SU-DHL-6 (cell line): ENCODE measurements at regions not wholly inside any gene's neighbourhood (a gene's known extent, or its start where the extent isn't known, plus 50 kb on each side); places are given as distances from the start of the nearest gene placed in this dataset.

Source experiments
- H2AFZ ChIP-seq: fragments of 200-600 bp; sonication (generic); 2 replicates; pipeline ENCODE4 v1.6.1; 2014; ENCODE audit warnings: low read depth, mild to moderate bottlenecking, moderate library complexity, mixed read lengths, antibody characterized with exemption, low read length; ENCODE audit not compliant: severe bottlenecking
- H3F3A ChIP-seq: fragments of 200-600 bp; shearing (Covaris generic); 2 replicates; pipeline ENCODE4 v1.6.0; 2016; ENCODE audit warnings: antibody characterized with exemption, mild to moderate bottlenecking; ENCODE audit not compliant: insufficient read depth
- H3K27ac ChIP-seq: fragments of 200-600 bp; sonication (generic); 2 replicates; pipeline ENCODE4 v1.5.1; 2016; ENCODE audit warnings: low read depth, mild to moderate bottlenecking, low read length, moderate library complexity, mixed read lengths
- H3K27me3 ChIP-seq: fragments of 200-600 bp; sonication (generic), shearing (Covaris generic); 2 replicates; pipeline ENCODE4 v1.6.0; 2014; ENCODE audit warnings: mild to moderate bottlenecking, low read length
- H3K36me3 ChIP-seq: fragments of 200-600 bp; sonication (generic); 2 replicates; pipeline ENCODE4 v1.6.1; 2014; ENCODE audit warnings: mild to moderate bottlenecking, low read length, mixed read lengths
- H3K4me2 ChIP-seq: fragments of 300-600, 200-600 bp; shearing (Covaris generic), sonication (generic); 2 replicates; pipeline ENCODE4 v1.6.0; 2014; ENCODE audit warnings: low read length, low read depth, mild to moderate bottlenecking; ENCODE audit not compliant: poor library complexity, severe bottlenecking
- H3K4me3 ChIP-seq: fragments of 200-600 bp; sonication (generic); 2 replicates; pipeline ENCODE4 v1.5.1; 2014; ENCODE audit warnings: antibody characterized with exemption, low read length, mild to moderate bottlenecking, mixed read lengths; ENCODE audit not compliant: insufficient read depth, poor library complexity, severe bottlenecking
- H3K79me2 ChIP-seq: fragments of 200-600 bp; sonication (generic); 2 replicates; pipeline ENCODE4 v1.6.1; 2014; ENCODE audit warnings: mild to moderate bottlenecking, low read length, moderate library complexity; ENCODE audit not compliant: insufficient read depth
- H3K9ac ChIP-seq: fragments of 200-600 bp; sonication (generic); 2 replicates; pipeline ENCODE4 v1.7.0; 2014; ENCODE audit warnings: mild to moderate bottlenecking, low read length
- H3K9me2 ChIP-seq: fragments of 200-600 bp; sonication (generic); replicated peaks from 2 replicates; pipeline ENCODE4 v1.6.1; 2014; ENCODE audit warnings: low read length; ENCODE audit not compliant: insufficient read depth
- H3K9me3 ChIP-seq: fragments of 200-600 bp; sonication (generic); 2 replicates; pipeline ENCODE4 v1.6.1; 2014; ENCODE audit warnings: low read length, mixed read lengths; ENCODE audit not compliant: insufficient read depth
- H4K20me1 ChIP-seq: fragments of 200-600 bp; sonication (generic); 2 replicates; pipeline ENCODE4 v1.6.1; 2014; ENCODE audit warnings: low read depth, mild to moderate bottlenecking, antibody characterized with exemption, low read length, moderate library complexity, mixed read lengths
- CTCF ChIP-seq: fragments of 200-600 bp; sonication (generic); IDR thresholded peaks from one replicate; pipeline ENCODE4 v1.5.1; 2017; ENCODE audit warnings: antibody characterized with exemption, mild to moderate bottlenecking, low read length, moderate library complexity; ENCODE audit not compliant: insufficient read depth, poor library complexity, severe bottlenecking
- EZH2phosphoT487 ChIP-seq: fragments of 200-600 bp; sonication (generic), shearing (Covaris generic); conservative IDR thresholded peaks from 2 replicates; pipeline ENCODE4 v1.6.1; 2018; ENCODE audit warnings: mild to moderate bottlenecking, antibody characterized with exemption, low read length, moderate library complexity, mixed read lengths

- Histone ChIP-seq H3K9me2 (no peaks in the 10 kb centered on the region), H3K27me3 (no peaks in the 10 kb centered on the region), H4K20me1 (no peaks in the 10 kb centered on the region), H3K9me3 (no peaks in the 10 kb centered on the region), H3K36me3 (no peaks in the 10 kb centered on the region), H2AFZ (no peak overlapping the region), H3K9ac (no peak overlapping the region), H3K4me2 (no peak overlapping the region), H3K27ac (no peak overlapping the region), H3K4me3 (no peak overlapping the region), H3K79me2 (no peaks in the 10 kb centered on the region), H3F3A (no peaks in the 10 kb centered on the region)
- TF ChIP-seq EZH2phosphoT487: no peak
- no peak for TF ChIP-seq CTCF
These were observed 326.9 kb downstream of the FGF9 start for GRCh38 chr13:21997726-21998125.

GRCh38 chr13:21998279-21998990 lies 327.6 kb downstream of the FGF9 start:
- H3F3A ChIP-seq: no peaks in the 10 kb centered on the region
- H3K9ac ChIP-seq: no peak overlapping the region
- H3K79me2 ChIP-seq: no peaks in the 10 kb centered on the region
- no peaks in the 10 kb centered on the region for H3K9me3 ChIP-seq
- H3K27me3 ChIP-seq: no peaks in the 10 kb centered on the region
- no peaks in the 10 kb centered on the region for H3K36me3 ChIP-seq
- H3K4me3 ChIP-seq: no peak overlapping the region
- no peaks in the 10 kb centered on the region for H4K20me1 ChIP-seq
- H3K27ac ChIP-seq: no peak overlapping the region
- H3K4me2 ChIP-seq: no peak overlapping the region
- no peak overlapping the region for H2AFZ ChIP-seq
- no peaks in the 10 kb centered on the region for H3K9me2 ChIP-seq
- TF ChIP-seq EZH2phosphoT487 (no peak), CTCF (no peak)

GRCh38 chr13:21999666-22000065 lies 328.8 kb downstream of the FGF9 start:
- no peaks in the 10 kb centered on the region for H3K9me3 ChIP-seq
- no peak overlapping the region for H3K4me2 ChIP-seq
- no peak for TF ChIP-seq EZH2phosphoT487
- TF ChIP-seq CTCF: no peak
- no peaks in the 10 kb centered on the region for H3F3A ChIP-seq
- H2AFZ ChIP-seq: no peak overlapping the region
- no peaks in the 10 kb centered on the region for H3K36me3 ChIP-seq
- H3K9me2 ChIP-seq: no peaks in the 10 kb centered on the region
- H3K9ac ChIP-seq: no peak overlapping the region
- H3K79me2 ChIP-seq: no peaks in the 10 kb centered on the region
- no peaks in the 10 kb centered on the region for H3K27me3 ChIP-seq
- no peak overlapping the region for H3K27ac ChIP-seq
- no peaks in the 10 kb centered on the region for H4K20me1 ChIP-seq
- no peak overlapping the region for H3K4me3 ChIP-seq
